HG02678 (cell line): ENCODE measurements at regions not wholly inside any gene's neighbourhood (a gene's known extent, or its start where the extent isn't known, plus 50 kb on each side); places are given as distances from the start of the nearest gene placed in this dataset.

ENCODE experiments used
- ATAC-seq: cut with Tn5 transposase; IDR thresholded peaks from one replicate; pipeline ENCODE4 v1.9.1; 2021; ENCODE audit warnings: mild to moderate bottlenecking, moderate library complexity; ENCODE audit not compliant: unreplicated experiment

DNA sequence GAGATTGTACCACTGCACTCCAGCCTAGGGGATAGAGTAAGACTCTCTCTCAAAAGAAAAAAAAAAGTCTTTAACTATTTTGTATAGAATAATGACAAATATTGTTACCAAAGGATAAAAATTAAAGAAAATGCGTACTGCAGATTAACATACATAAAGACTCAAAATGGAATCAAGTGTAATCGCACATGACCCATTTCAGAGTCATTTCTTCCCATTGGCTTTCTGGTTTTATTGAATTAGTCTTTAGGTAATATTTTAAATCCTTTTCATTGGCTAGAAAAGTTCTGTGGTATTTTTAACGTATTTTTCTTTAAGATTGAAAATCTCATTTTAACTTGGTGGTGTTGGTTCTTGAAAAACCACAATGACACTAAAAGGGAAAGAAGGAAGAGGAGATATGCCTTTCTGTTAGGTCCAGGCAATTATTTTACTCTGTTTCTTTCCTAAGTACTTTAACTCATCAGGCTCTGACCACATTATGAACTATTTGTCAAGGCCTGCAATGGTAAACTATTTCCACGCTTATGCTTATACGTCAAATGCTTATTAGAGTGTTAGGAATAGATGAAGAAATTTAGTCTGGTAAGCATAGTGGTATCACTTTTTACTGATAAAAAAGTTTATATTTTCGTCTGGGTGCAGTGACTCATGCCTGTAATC is 52.3 kb downstream of the PLEKHG1 start:
- no peak for ATAC-seq

DNA sequence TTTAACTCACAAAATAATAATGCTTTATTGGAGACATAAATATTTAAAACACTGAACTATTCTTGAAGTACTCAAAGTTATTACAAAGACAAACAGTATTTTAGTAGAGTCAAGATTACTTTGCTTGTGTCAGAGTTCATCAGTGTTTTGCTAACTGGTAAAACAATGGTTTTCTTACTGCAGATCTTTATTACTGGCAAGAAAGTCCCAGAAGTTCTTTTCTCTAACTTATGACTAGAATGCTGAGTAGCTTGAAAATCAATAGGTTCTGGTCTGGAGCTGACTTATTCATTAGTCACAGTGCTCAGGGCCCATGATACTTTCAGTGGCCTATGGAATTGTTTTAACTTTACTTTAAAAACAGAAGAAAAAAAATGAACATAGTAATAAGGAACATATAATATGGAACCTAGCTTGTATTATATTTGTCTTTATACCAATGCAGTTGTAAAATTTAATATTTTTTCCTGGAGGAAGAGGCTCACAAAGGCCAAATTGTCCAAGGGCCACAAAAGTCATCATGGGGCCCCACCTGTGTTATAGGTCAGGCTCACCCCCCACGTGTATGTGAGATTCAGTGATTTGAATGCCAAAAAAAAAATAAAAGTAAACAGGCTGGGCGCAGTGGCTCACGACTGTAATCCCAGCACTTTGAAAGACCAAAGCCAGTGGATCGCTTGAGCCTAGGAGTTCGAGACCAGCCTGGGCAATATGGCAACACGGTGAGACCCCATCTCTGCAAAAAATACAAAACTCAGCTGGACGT is 53.3 kb downstream of the PLEKHG1 start:
- ATAC-seq = no peak

DNA sequence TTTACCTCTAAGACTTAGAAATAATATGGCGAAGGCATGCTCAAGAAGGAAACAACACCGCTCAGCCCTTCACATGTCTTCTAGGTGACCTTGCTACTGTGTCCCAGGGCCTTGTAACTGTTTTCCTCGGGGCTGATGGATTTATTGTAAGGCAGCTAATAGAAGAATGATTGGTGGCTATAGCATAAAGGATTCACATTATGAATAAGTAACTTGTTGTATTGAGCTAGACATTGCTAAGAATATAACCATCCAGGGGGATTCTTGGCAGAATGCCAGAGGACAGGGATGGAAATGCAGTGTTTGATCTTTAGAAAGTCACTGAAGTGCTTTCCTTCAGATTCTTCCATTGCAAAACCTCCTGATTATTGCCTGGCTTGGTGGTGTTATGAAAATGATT is 54.9 kb downstream of the PLEKHG1 start:
- no peak for ATAC-seq

DNA sequence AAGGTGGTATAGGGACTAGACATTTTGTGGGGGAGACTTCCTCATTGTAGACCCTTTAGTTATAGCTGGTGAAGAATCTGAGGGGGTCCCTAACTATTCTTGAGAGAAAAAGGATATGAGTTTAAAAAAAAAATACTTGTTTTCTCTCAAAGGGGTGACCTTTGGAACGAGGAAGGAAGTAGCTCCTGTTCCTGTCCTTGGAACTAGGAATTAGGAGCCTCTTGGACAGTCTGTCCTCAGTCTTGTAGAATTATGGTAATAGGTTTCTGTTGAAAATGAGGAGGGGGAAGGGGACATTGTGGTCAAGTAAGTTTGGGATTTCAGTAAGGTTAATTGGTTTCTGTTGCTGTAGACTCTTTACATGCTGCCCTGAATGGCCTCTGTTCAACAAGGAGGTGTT is 56.5 kb downstream of the PLEKHG1 start:
- no peak for ATAC-seq

DNA sequence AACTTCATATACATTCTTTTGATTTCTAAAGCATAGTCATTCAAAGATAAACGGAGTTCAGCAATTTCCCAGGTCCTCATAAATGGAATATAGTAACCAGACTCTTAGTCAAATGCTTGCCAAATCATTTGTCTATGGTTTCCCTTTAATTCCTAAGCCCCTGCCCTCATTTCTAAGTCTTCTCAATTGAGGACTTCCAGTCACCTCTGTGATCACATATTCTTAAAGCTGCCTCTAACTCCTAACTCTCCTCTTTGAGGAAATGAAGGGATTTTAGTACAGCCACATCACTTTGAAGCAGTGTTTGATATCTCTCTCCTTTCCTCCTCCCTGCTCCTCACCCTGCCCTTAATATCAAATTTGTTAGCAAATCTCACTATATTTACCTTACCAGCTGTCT is 58.7 kb downstream of the PLEKHG1 start:
- no peak for ATAC-seq

DNA sequence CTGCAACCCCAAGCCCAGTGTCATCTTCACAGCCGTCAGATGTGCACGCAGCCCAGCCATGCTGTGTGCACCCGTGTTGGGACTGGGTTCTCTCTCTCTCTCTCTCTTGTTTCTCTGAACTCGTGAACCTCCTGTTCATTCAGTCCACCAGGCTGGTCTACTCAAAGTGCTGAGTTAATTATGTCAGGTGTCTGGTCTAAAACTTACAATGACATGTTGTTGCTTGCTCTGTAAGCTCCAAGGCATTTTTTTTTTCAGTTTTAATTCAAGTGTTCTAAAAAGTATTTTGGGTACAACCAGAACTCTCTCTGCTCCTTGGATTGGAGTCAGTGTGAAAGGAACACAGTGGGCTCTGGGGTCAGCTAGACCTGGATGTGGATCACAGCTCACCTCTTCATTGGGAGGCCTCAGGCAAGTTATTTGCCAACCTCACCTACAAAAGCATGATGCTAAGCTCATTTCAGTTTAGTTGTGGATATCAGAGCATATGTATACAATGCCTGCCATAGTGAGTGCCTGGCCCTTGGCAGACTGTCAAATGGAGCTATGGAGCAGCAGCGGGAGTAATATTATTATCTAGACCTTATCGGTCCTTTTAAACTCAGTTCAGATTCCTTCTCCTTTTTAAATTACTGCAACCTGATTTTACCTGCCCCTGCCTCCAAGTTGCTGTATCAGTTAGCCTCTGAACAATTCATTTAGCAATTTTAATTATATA is 59.5 kb downstream of the PLEKHG1 start:
- no peak for ATAC-seq

DNA sequence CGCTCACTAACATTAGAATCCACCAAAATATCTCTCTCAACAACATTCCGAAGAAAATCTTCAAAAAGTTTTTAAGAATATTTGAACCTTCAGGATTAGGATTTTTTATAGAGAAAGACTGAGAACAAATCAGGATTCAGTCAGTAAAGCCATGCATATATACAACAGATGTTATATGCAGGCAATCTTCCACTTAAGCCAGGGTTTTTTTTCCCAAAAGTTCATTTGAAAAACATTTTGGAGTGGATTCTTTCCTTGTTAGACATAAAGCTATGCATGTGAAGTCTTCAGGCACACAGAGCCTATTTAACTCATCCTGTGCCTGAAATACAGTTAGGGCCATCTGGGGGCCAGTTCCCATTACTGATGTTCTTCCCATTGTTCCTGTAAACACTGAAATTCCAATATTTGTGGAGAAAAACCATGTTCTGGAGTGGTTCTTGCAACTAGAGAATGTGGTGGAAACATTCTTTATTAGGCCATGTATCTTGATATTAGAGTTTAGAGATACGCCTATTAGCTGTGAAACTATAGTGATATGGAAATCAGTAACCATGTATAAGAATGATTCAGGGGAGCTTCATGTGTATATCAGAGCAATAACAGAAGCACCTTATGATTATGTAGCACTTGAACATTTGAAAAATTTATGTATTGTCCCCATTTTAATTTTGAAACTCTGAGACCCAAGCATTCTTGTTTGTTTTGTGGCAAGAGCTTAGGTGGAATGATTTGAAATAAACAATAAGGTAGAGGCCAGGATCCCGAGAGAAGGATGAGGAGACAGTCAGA is 61.7 kb downstream of the PLEKHG1 start:
- no peak for ATAC-seq

DNA sequence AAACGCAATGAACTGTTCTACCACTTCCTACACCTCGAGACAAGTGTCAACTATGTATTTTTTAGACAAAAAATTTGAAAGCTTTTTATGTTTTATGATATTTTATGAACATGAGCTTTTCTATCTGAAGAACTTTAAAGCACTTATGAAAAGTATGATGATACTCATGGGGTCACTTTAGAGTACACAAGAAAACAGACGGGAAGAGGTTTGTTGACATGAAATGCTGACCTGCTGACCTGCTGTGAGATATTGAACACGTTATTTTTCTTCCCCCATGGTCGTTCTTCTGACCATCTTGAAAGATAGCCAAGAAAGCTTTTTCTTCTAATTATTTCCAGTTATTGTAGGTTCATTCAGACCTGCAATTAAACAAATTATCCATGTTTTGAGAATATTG is 63.1 kb downstream of the PLEKHG1 start:
- ATAC-seq = no peak

DNA sequence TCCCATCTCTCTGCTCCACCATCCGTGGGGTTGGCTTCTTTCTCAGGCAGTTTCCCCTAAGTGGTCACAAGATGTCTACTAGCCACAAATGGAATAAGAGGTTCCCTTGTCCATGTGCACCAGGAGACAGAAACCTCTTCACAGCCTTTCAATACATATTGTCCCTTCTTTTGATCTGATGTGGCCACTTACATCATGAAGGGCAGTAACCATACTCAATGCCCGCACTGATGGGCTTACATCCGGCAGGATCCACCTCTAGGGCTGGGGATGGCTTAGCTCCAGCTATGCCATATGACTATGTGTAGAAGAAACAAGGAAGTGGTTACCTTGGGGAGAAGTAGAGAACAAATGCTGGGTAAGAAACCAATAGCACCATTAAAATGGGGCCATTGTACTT is 64.4 kb downstream of the PLEKHG1 start:
- ATAC-seq = no peak

DNA sequence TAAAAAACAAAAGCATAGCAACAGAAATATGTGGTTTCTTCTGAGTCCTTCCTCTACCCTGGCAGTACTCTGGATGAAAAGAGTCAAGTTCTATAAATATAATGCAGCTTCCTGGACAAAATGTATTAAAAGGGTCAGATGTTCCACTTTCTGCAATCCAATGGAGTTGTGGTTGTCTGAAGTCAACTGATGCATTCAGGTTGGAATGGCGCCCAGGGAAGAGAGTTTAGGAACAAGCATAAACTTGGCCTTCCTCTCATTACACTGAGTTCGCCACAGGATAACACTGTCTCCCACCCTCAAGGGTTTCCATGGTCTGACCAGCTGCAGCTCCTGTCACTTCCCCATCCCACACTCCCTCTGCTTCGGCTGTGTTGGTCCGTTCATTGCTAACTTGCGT is 66.4 kb downstream of the PLEKHG1 start:
- no peak for ATAC-seq

DNA sequence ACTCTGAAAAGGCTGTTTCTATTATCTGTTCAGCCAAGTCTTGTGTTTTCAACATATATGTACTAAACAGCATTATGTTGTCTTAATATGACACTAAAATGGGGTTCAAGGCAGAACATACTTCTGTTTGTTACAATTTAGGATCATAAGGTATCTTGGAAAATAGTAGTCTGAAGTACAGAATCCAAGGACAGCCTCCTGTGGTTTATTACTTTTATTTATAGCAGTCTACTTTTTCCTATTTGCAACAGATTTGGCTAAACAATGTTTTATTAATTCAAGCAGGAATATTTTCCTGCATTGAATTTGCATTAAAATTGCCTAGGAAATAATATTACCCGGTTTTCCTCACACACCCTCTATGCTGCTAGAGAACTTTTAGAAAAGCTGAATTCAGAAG is 67.7 kb downstream of the PLEKHG1 start:
- no peak for ATAC-seq

DNA sequence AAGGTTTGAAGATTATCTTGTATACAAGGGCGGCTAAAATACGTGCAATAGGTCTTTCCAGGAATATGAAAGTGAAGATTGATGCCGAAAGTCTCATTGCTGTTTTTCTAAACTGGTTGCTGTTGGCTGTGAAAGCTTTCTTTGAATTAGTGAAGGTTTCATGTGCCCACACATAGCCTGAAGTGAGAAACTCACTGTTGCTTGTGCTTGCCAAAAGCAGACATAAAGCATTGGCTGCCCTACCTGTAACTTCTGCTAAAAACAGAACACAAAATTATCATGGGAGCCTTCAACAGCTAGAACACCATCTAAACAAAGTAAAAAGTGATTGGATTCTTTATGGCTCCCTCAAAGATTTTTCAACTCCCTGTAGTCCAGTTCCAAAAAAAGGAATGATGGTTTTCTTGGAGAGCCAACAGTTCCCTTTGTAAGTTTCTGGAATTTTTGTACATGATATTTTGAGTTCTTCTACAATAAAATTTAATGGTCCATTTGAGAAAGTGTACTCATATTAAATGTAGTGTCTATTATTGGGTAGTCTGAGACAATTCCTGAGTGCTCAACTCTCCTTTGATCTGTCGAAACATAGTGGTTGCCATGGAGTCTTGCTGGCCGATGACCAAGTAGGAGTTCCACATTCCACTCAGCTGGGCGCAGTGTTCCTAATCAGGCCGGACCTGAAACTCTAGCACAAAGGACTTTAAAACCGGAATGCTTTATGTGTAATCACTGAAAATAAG is 68.5 kb downstream of the PLEKHG1 start:
- ATAC-seq = no peak

DNA sequence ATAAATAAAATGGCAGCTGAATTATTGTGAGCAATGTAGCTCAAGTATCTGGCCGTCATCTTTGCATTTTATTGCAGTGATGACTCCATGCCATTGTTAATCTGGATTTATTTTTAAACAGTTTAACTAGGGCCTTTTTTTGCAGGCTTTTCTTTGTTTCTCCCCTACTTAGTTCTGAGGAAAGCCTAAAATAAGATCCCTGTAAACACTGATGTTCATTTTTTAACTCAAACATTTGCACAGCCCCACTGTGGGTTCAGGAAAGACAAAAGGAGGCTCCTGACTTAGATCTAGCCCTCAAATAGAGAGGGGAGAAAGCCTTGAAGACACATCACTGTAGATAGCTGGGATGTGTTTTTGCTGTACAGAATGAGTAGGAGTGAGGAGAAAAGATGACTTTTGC is 69.2 kb downstream of the PLEKHG1 start:
- ATAC-seq = no peak

DNA sequence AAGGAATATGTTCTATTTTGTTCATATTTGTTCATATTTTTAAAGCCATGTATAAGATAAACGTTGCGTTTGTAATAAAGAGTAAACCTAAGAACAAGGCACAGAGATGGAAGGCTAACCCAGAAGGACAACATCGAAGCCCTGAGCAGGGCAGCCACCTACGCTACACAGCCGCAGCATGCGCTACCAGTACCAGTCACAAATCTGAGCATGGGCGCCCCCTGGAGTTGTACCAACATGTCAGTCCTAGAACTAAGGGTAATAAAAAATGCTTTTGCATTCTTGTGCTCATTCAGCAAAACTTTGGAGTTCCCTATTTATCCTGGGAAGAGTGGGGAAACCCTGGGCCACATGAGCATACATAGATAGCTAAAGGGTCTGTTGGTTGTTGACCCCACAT is 70.6 kb downstream of the PLEKHG1 start:
- ATAC-seq = no peak

DNA sequence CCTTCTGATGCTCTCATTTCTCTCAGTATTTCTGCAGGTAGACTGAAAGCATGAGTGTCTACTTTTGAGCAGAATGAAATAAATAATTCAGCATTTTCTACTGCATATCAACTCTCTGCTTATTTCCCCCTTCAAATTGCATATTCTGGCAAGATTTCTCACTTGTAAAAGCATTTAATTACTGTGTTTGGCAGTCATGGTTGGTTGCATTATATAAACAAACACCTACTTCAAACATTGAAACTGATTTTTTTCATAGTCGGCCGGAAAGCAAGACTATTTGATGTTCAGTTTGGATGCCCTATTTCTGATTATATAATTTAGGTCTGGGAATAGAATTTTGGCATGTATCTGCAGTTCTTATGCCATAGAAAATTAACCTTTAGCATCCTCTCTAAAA is 73.1 kb downstream of the PLEKHG1 start:
- no peak for ATAC-seq

DNA sequence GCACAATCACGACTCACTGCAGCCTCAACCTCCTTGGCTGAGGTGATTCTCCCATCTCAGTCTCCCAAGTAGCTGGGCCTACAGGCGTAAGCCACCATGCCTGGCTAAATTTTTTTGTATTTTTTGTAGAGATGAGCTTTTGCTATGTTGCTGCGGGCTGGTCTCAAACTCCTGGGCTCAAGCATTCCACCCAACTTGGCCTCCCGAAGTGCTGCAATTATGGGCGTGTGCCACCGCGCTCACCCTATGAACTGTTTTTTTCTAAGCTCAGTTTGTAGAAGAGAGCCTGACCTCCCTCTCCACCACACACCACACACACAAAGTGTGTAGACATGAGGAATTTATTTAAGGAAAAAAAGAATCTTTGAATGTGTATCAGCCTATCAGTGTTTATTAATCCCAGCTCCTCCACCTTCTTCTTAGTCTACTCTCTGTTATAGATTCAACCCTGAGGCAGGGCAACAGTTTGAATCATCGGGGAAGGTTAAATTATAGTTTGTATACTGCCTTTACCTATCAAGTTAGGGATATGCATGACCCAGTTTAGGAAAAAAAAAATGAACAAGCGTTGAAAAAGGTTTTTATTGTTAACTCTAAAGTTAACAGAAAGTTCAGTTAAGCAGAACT is 74.1 kb downstream of the PLEKHG1 start:
- no peak for ATAC-seq

DNA sequence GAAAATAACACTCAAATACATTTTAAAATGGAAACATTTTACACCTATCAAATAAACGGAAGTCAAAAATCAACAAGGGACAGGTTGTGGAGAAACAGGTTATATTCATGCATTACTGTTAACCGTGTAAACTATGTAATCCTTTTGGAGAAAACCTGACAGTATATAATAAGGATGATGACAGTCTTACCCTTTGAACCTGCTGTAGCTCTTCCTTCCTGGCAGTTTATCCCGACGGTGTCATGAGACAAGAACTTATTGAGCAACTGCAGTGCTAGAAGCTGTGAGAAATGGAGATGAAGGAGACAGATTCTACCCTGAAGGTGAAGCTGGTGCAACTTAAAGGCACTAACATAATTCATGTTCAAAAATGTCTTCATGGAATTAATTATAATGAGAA is 76.7 kb downstream of the PLEKHG1 start:
- ATAC-seq = no peak

DNA sequence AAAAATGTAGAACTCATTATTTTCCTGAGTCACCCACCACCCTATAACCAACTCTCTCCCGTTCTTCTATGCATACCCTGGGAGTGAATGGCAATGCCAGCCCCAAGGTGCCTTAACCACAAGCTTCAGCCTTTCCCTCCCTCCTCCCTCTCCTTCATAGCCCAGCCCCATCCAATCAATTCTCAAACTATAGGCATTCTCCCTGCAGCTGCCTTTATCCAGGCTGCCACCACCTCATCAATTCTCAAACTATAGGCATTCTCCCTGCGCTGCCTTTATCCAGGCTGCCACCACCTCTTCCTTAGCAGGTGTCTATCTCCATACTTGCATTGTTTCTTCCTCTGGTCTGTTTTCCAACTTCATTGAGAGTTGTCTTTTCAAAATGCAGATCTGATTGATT is 77.1 kb downstream of the PLEKHG1 start:
- ATAC-seq = no peak

DNA sequence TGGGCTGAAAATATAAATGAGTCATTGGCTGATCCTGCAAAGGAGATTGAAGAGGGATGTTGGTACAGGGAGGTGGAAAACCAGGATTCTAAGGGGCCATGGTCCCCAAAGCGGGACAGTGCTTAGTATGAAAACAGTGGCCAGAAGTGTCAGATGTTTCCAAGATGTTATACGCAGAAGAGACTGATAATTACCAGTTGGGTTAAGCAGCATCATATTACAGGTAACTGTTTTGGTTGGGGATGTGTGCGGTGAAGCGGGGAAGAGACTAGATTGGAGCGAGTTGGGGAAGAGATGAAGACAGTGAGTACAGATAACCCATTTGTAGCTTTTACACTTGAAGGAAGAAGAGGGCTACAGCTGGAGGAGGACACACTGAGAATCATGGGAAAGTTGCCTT is 80.8 kb downstream of the PLEKHG1 start:
- ATAC-seq = no peak
